Thoracic aorta (tissue), 2 donors: ENCODE measurements at regions not wholly inside any gene's neighbourhood (a gene's known extent, or its start where the extent isn't known, plus 50 kb on each side); places are given as distances from the start of the nearest gene placed in this dataset.

Experiments
- ATAC-seq: fragments of 150-250 bp; one replicate; pipeline ENCODE4 v1.8.0; 2017; ENCODE audit warnings: low read depth; ENCODE audit not compliant: insufficient number of reproducible peaks, low FRiP score
- DNase-seq: peaks from one replicate; pipeline ENCODE4 v3.0.0-alpha.2; 2020; ENCODE audit warnings: low spot score
- H3K27ac ChIP-seq, 2 donors: fragments of 200-600 bp; sonication (generic); 1 replicate in 1 of 2; 2 replicates in 1 of 2; pipeline ENCODE4 v1.5.1; 2016; ENCODE audit warnings: mild to moderate bottlenecking in 2 of 2, moderate library complexity in 2 of 2
- H3K27me3 ChIP-seq: fragments of 200-600 bp; sonication (generic); replicated peaks from 2 replicates; pipeline ENCODE4 v1.6.0; 2016; ENCODE audit warnings: mild to moderate bottlenecking; ENCODE audit not compliant: insufficient read depth
- H3K36me3 ChIP-seq: fragments of 200-600 bp; sonication (generic); one replicate; pipeline ENCODE4 v1.5.1; 2016
- H3K4me1 ChIP-seq, 2 donors: fragments of 200-600 bp; sonication (generic); 1 replicate in 1 of 2; 2 replicates in 1 of 2; pipeline versions ENCODE4 v1.5.1 to v1.6.0; 2016; ENCODE audit warnings: low read depth in 2 of 2, mild to moderate bottlenecking in 1 of 2; ENCODE audit not compliant: control insufficient read depth in 1 of 2
- H3K4me3 ChIP-seq: fragments of 200-600 bp; sonication (generic); 2 replicates; pipeline ENCODE4 v1.5.1; 2016; ENCODE audit warnings: mild to moderate bottlenecking
- H3K9me3 ChIP-seq: fragments of 200-600 bp; sonication (generic); 2 replicates; pipeline ENCODE4 v1.5.1; 2016
- TF ChIP-seq, protein P1 (sequence below): fragments of 200-600 bp; sonication (generic); IDR thresholded peaks from one replicate; pipeline ENCODE4 v1.5.1; 2019; ENCODE audit warnings: antibody characterized with exemption

DNA sequence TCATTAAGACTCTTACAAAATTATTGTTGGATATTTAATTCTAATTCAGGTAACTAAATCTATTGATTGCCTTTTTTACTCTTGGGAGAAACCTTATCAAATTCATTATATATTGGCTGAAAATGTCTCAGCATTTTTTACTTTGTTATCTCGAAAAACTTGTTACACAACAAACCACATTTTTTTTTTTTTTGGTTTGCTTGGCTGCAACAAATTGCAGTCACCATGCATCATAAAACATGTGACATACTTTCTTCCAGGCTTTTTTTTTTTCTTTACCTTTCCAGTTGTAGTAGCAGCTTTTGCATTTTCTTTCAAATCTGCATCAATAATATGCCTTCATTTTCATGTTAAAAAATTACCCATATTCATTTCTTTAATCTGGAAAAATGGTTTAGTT is 186.7 kb downstream of the TDRD15 start:
- DNase-seq (no peak), ATAC-seq (no peak)
- Histone ChIP-seq H3K4me1 (peaks cover 0 to 9% of the 10 kb centered on the region in 2 donors), H3K27me3 (no peaks in the 10 kb centered on the region), H3K27ac (no peak overlapping the region), H3K36me3 (no peaks in the 10 kb centered on the region), H3K9me3 (no peaks in the 10 kb centered on the region), H3K4me3 (no peak overlapping the region)
- TF ChIP-seq, protein P1, sequence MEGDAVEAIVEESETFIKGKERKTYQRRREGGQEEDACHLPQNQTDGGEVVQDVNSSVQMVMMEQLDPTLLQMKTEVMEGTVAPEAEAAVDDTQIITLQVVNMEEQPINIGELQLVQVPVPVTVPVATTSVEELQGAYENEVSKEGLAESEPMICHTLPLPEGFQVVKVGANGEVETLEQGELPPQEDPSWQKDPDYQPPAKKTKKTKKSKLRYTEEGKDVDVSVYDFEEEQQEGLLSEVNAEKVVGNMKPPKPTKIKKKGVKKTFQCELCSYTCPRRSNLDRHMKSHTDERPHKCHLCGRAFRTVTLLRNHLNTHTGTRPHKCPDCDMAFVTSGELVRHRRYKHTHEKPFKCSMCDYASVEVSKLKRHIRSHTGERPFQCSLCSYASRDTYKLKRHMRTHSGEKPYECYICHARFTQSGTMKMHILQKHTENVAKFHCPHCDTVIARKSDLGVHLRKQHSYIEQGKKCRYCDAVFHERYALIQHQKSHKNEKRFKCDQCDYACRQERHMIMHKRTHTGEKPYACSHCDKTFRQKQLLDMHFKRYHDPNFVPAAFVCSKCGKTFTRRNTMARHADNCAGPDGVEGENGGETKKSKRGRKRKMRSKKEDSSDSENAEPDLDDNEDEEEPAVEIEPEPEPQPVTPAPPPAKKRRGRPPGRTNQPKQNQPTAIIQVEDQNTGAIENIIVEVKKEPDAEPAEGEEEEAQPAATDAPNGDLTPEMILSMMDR, result no peak

DNA sequence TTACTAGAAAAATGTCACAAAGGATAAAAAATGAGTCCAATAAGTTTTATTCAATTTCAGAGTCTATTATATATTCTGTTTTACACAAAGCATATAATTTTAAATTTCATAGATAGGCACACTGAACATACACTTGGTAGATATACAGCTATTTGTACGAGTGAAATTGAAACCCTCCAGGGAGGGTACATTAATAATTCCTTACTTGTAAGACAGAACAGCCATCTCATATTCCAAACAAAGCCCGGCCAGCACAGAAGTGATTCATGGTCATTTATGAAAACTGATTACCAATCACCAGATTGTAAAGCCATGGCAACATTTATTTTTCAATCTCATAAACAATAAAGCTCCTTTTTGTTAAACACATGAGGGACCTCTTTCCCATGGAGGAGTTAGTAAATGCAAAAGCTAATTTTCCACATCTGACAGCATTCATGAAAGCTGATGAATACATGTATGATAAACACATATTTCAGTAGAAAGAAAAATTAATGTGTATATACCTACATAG is 190.6 kb downstream of the TDRD15 start:
- no peaks in the 10 kb centered on the region for H3K9me3 ChIP-seq
- DNase-seq (no peak), ATAC-seq (no peak)
- no peak overlapping the region for H3K4me3 ChIP-seq
- TF ChIP-seq, protein P1, result no peak
- H3K4me1 ChIP-seq, result peaks cover 0 to 9% of the 10 kb centered on the region in 2 donors
- H3K36me3 ChIP-seq, result no peaks in the 10 kb centered on the region
- H3K27ac ChIP-seq, result no peak overlapping the region
- H3K27me3 ChIP-seq, result no peaks in the 10 kb centered on the region

DNA sequence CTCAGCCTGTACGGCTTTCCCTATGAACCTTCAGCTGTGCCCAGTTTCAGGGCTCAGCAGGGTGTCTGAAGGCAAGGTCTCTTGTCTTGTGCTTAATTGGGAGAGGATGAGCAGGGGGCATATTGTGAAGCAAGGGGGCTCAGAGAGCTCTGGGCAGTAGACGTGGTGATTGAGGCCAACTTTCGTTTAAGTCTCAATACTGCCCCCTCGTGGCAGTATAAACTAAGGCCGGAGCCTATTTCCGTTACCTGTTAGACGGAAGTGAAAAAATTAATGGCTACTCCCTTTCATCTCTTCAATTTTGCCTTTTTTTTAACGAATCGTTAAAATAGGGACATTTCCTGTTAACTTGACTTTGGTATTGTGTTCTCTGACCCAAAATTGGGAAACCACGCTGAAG is 193.4 kb downstream of the TDRD15 start:
- H3K27me3 ChIP-seq, result no peaks in the 10 kb centered on the region
- TF ChIP-seq, protein P1, result peak; percentile 80
- DNase-seq, result peak; percentile 7
- no peak for ATAC-seq
- peaks cover 0 to 9% of the 10 kb centered on the region in 2 donors for H3K4me1 ChIP-seq
- H3K4me3 ChIP-seq, result no peak overlapping the region
- no peaks in the 10 kb centered on the region for H3K36me3 ChIP-seq
- H3K27ac ChIP-seq, result no peak overlapping the region
- H3K9me3 ChIP-seq, result no peaks in the 10 kb centered on the region

DNA sequence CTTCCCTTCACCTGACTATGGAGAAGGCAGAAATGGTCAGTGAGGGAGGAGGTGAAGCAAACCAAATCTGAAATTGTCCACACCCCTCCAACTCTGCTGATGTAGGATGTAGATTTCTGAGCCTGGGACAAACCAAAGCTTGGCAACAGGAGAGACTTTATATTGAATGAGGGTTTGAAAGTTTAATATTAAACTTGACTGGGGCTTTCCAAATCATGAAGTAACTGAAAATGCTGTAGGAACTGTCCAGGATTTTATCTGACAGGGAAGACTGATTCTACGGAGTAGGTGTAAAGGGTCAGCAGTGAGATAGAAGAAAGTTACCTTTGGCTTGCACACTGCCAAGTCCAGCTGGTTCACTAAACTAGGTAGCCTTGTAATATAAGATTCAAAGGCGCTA is 194.5 kb downstream of the TDRD15 start:
- H3K27me3 ChIP-seq, result no peaks in the 10 kb centered on the region
- DNase-seq (no peak), ATAC-seq (no peak)
- no peak overlapping the region for H3K27ac ChIP-seq
- H3K9me3 ChIP-seq, result no peaks in the 10 kb centered on the region
- no peaks in the 10 kb centered on the region for H3K36me3 ChIP-seq
- TF ChIP-seq, protein P1, result no peak
- peaks cover 0 to 9% of the 10 kb centered on the region in 2 donors for H3K4me1 ChIP-seq
- no peak overlapping the region for H3K4me3 ChIP-seq

DNA sequence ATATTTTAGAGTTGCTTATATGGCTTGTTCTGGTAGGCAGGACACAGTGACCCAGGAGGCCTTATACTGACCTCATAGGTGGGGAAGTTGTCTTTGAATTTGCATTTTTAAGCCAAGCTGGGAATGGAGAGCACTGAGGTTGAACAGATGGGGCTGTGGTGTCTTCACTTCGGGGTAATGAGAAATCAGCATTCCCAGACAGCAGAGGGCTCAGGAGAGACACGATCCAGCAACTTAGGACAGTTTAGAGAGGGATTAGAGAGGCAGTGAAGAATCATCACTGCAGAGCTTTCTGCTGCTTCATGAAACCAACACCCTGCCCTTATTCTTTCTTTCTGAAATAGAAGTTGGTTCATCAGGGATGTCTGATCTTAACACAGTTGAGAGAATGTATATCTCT is 202.4 kb downstream of the TDRD15 start:
- DNase-seq (no peak), ATAC-seq (no peak)
- Histone ChIP-seq H3K36me3 (no peaks in the 10 kb centered on the region), H3K27me3 (no peaks in the 10 kb centered on the region), H3K27ac (no peak overlapping the region), H3K4me3 (no peak overlapping the region), H3K4me1 (no peaks in the 10 kb centered on the region), H3K9me3 (no peaks in the 10 kb centered on the region)
- TF ChIP-seq, protein P1, result no peak
